CD4-positive, alpha-beta memory T cell (primary cell): ENCODE measurements at regions not wholly inside any gene's neighbourhood (a gene's known extent, or its start where the extent isn't known, plus 50 kb on each side); places are given as distances from the start of the nearest gene placed in this dataset.

Source experiments
- CTCF ChIA-PET: fragments of 350-600 bp; sonication (Branson Sonifier 250); formaldehyde crosslinking; loops from one replicate; lab custom pipeline; 2021; ENCODE audit warnings: inconsistent platforms; ENCODE audit not compliant: partially characterized antibody; lab: Charles Lee
- POLR2A ChIA-PET: fragments of 350-600 bp; sonication (Branson Sonifier 250); formaldehyde crosslinking; loops from one replicate; lab custom pipeline; 2021; ENCODE audit not compliant: partially characterized antibody; lab: Charles Lee
- DNase-seq, 5 donors: peaks; one replicate each; pipeline versions ENCODE4 v3.0.0 to v3.0.0-alpha.2; 2020 to 2022; ENCODE audit warnings: mixed read lengths in 1 of 5
- H3K27ac ChIP-seq: one replicate; pipeline ENCODE4 v1.7.0; 2013; ENCODE audit warnings: low read depth, low read length
- H3K27me3 ChIP-seq: 2 replicates; pipeline ENCODE4 v1.7.0; 2013; ENCODE audit warnings: mild to moderate bottlenecking, low read length, moderate library complexity; ENCODE audit not compliant: insufficient read depth
- H3K36me3 ChIP-seq: 2 replicates; pipeline ENCODE4 v1.7.0; 2013; ENCODE audit warnings: mild to moderate bottlenecking, low read length, moderate library complexity; ENCODE audit not compliant: insufficient read depth
- H3K4me1 ChIP-seq: 2 replicates; pipeline ENCODE4 v1.7.0; 2013; ENCODE audit warnings: mild to moderate bottlenecking, low read length, moderate library complexity; ENCODE audit not compliant: insufficient read depth
- H3K4me3 ChIP-seq, 2 donors: one replicate each; pipeline ENCODE4 v1.7.0; 2013; ENCODE audit warnings: low read length in 2 of 2, mild to moderate bottlenecking in 1 of 2
- H3K9me3 ChIP-seq, 2 donors: one replicate each; pipeline ENCODE4 v1.7.0; 2013; ENCODE audit warnings: low read length in 2 of 2, control low read depth in 1 of 2; ENCODE audit not compliant: control insufficient read depth in 1 of 2
- H3K27ac Mint-ChIP-seq, 7 donors: one replicate each; pipeline ENCODE4 v1.8.0; 2020 to 2021; ENCODE audit warnings: mixed read lengths in 7 of 7, mild to moderate bottlenecking in 6 of 7, inconsistent platforms in 3 of 7, moderate library complexity in 3 of 7
- H3K27me3 Mint-ChIP-seq, 2 donors: one replicate each; pipeline ENCODE4 v1.8.0; 2020 to 2021; ENCODE audit warnings: mixed read lengths in 2 of 2
- H3K36me3 Mint-ChIP-seq, 2 donors: one replicate each; pipeline ENCODE4 v1.8.0; 2020 to 2021; ENCODE audit warnings: mixed read lengths in 2 of 2, inconsistent platforms in 1 of 2, mild to moderate bottlenecking in 1 of 2
- H3K4me1 Mint-ChIP-seq, 4 donors: one replicate each; pipeline ENCODE4 v1.8.0; 2020 to 2021; ENCODE audit warnings: mixed read lengths in 4 of 4, mild to moderate bottlenecking in 1 of 4
- H3K4me3 Mint-ChIP-seq, 8 donors: one replicate each; pipeline ENCODE4 v1.8.0; 2020 to 2021; ENCODE audit warnings: mixed read lengths in 8 of 8, mild to moderate bottlenecking in 7 of 8, moderate library complexity in 6 of 8, inconsistent platforms in 3 of 8
- H3K9me3 Mint-ChIP-seq, 8 donors: one replicate each; pipeline ENCODE4 v1.8.0; 2020 to 2021; ENCODE audit warnings: mixed read lengths in 8 of 8, mild to moderate bottlenecking in 5 of 8, inconsistent platforms in 3 of 8, moderate library complexity in 1 of 8
- intact Hi-C: fragments of 100-400 bp; cut with micrococcal nuclease; formaldehyde crosslinking; loops from one replicate; pipeline ENCODE4 v1.15.1; 2023

DNA sequence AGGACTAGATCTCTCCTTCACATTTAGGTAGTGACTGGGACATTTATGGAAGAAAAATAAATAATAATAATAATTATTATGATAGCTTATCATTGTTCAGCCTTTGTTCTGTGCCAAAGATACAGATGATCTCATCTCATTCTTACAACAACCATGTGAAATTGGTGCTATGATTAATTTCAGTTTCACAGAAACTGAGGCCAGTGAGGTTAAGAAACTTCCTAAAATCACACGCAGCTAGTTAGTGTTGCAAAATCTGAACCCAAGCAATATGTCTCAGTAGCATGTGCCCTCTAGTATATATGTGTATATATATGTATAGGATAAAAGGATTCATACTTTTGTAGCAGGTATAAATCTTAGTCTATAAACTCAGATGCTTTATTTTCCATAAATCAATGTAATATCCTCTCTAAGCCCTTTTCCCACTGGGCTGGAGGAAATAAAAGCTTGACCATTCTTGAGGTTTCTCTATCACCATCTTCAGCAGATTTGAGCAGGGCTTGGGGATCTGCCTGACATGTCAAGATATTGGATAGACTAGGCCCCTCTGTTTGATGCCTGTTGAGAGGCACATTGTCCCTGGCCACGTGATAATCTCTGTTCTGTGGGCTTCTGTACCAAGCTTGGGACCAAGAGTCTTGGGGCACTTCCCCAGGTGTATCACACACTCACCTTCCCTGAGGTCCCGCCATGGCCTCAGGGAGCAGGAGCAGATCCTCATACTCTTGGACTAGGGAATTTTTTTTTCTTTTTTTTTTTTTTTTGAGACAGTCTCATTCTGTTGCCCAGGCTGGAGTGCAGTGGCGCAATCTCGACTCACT, 172.6 kb upstream of the NRP1 start:
- Mint-ChIP-seq H3K36me3 (no peaks in the 10 kb centered on the region), H3K9me3 (peaks cover 0 to 2% (median 0%) of the 10 kb centered on the region in 8 donors), H3K4me1 (peaks cover 0 to 8% (median 3%) of the 10 kb centered on the region in 4 donors), H3K27me3 (peaks cover 9 to 12% of the 10 kb centered on the region in 2 donors), H3K27ac (no peak overlapping the region), H3K4me3 (no peak overlapping the region)
- Histone ChIP-seq H3K36me3 (no peaks in the 10 kb centered on the region), H3K9me3 (no peaks in the 10 kb centered on the region), H3K27ac (no peak overlapping the region), H3K4me1 (no peaks in the 10 kb centered on the region), H3K4me3 (no peak overlapping the region), H3K27me3 (no peaks in the 10 kb centered on the region)
- no peak for DNase-seq
- intact Hi-C loops: no loop called here
- ChIA-PET CTCF (no interaction called here), POLR2A (no interaction called here)

DNA sequence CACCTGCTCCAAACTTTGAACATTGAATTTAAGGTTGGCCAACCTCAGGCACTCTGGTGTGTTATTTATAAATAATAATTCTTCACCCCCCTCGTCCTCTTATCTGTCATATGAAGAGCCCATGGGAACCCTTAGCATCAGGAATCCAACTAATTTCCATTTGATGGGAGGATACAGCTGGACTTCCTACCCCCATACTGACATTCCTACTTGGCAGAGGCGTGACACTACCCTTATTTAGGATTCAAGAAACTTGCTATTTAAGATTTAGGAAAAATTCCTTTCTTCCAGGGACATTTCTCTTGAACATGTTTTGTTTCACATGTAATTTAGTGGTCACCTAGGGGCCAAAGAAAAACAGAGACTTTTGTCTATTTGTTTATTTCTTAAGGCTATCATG, 171.9 kb upstream of the NRP1 start:
- Histone ChIP-seq H3K4me1 (no peaks in the 10 kb centered on the region), H3K27ac (no peak overlapping the region), H3K27me3 (no peaks in the 10 kb centered on the region), H3K4me3 (no peak overlapping the region), H3K9me3 (no peaks in the 10 kb centered on the region), H3K36me3 (no peaks in the 10 kb centered on the region)
- Mint-ChIP-seq H3K4me1 (peaks cover 0 to 8% (median 3%) of the 10 kb centered on the region in 4 donors), H3K36me3 (no peaks in the 10 kb centered on the region), H3K27me3 (peaks cover 9 to 12% of the 10 kb centered on the region in 2 donors), H3K4me3 (no peak overlapping the region), H3K27ac (no peak overlapping the region), H3K9me3 (peaks cover 0 to 2% (median 0%) of the 10 kb centered on the region in 8 donors)
- intact Hi-C loops: no loop called here
- CTCF ChIA-PET: no interaction called here
- POLR2A ChIA-PET: no interaction called here
- DNase-seq: no peak

GRCh38 chr10:33501161-33501560, 166.7 kb upstream of the NRP1 start:
- CTCF ChIA-PET: no interaction called here
- no peaks in the 10 kb centered on the region for H3K4me1 ChIP-seq
- Mint-ChIP-seq H3K4me1 (peaks cover 0 to 2% (median 0%) of the 10 kb centered on the region in 4 donors), H3K36me3 (no peaks in the 10 kb centered on the region), H3K27me3 (peaks cover 4 to 6% of the 10 kb centered on the region in 2 donors), H3K27ac (no peak overlapping the region), H3K9me3 (peaks cover 0 to 2% (median 0%) of the 10 kb centered on the region in 8 donors), H3K4me3 (no peak overlapping the region)
- H3K9me3 ChIP-seq: no peaks in the 10 kb centered on the region
- no peak for DNase-seq
- no peak overlapping the region for H3K4me3 ChIP-seq
- POLR2A ChIA-PET: no interaction called here
- H3K27me3 ChIP-seq: no peaks in the 10 kb centered on the region
- intact Hi-C loops: no loop called here
- H3K27ac ChIP-seq: no peak overlapping the region
- H3K36me3 ChIP-seq: no peaks in the 10 kb centered on the region

DNA sequence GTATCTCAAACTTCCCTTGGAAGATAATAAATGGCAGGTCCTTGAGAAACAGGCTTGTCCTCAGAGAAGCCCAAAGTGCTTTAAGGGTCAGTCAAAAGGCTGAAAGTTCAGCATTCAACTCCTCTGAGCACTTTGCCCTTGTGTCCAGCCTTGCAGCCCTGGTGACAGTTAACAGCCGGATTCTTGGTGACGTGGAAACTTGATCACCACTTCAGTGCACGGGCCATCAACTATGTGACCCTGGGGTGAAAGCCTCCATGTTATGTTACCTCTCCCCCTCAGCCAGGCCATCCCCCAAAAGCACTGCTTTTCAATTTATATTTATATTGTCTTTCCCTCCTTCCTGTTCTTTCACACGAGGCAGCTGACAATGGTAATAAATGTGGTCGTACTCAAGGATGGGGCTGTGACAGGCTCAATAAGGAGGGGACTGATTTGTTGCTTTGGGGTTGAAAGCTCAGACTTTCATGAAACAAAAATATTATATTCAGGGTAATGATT, 164.0 kb upstream of the NRP1 start:
- Mint-ChIP-seq H3K4me1 (peaks cover 0 to 2% (median 0%) of the 10 kb centered on the region in 4 donors), H3K9me3 (peaks cover 0 to 2% (median 0%) of the 10 kb centered on the region in 8 donors), H3K36me3 (no peaks in the 10 kb centered on the region), H3K27ac (no peak overlapping the region), H3K27me3 (peaks cover 2 to 3% of the 10 kb centered on the region in 2 donors), H3K4me3 (no peak overlapping the region)
- Histone ChIP-seq H3K4me1 (no peaks in the 10 kb centered on the region), H3K9me3 (no peaks in the 10 kb centered on the region), H3K4me3 (no peak overlapping the region), H3K36me3 (no peaks in the 10 kb centered on the region), H3K27ac (no peak overlapping the region), H3K27me3 (no peaks in the 10 kb centered on the region)
- ChIA-PET CTCF (no interaction called here), POLR2A (no interaction called here)
- intact Hi-C loops: no loop called here
- DNase-seq: no peak

- no peaks in the 10 kb centered on the region for H3K9me3 ChIP-seq
- Mint-ChIP-seq H3K36me3 (no peaks in the 10 kb centered on the region), H3K27me3 (peaks cover 2 to 3% of the 10 kb centered on the region in 2 donors), H3K9me3 (peaks cover 0 to 2% (median 0%) of the 10 kb centered on the region in 8 donors), H3K4me3 (no peak overlapping the region), H3K27ac (no peak overlapping the region), H3K4me1 (peaks cover 0 to 2% (median 0%) of the 10 kb centered on the region in 4 donors)
- ChIA-PET POLR2A (no interaction called here), CTCF (no interaction called here)
- no peak overlapping the region for H3K4me3 ChIP-seq
- DNase-seq: no peak
- intact Hi-C loops: no loop called here
- H3K36me3 ChIP-seq: no peaks in the 10 kb centered on the region
- H3K27me3 ChIP-seq: no peaks in the 10 kb centered on the region
- no peaks in the 10 kb centered on the region for H3K4me1 ChIP-seq
- H3K27ac ChIP-seq: no peak overlapping the region
These were observed 162.9 kb upstream of the NRP1 start for GRCh38 chr10:33497338-33497737.

DNA sequence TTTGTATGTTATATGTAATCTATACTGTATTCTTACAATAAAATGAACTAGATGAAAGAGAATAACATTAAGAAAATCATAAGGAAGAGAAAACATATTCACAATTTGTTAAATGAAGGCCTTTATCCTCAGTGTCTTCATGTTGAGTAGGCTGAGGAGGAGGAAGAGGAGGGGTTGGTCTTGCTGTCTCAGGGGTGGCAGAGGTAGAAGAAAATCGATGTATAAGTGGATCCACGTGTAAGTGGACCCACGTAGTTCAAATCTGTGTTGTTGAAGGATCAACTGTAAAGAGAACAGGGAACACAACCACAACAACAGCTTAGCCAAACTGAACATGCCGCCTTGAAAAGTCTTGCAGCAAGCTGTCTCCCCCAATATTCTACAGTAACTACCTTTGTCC, 161.6 kb upstream of the NRP1 start:
- Mint-ChIP-seq H3K27ac (no peak overlapping the region), H3K4me3 (no peak overlapping the region), H3K4me1 (peaks cover 0 to 2% (median 0%) of the 10 kb centered on the region in 4 donors), H3K9me3 (peaks cover 0 to 5% (median 0%) of the 10 kb centered on the region in 8 donors), H3K27me3 (peaks cover 2 to 3% of the 10 kb centered on the region in 2 donors), H3K36me3 (no peaks in the 10 kb centered on the region)
- Histone ChIP-seq H3K4me1 (no peaks in the 10 kb centered on the region), H3K27me3 (no peaks in the 10 kb centered on the region), H3K4me3 (no peak overlapping the region), H3K9me3 (no peaks in the 10 kb centered on the region), H3K27ac (no peak overlapping the region), H3K36me3 (no peaks in the 10 kb centered on the region)
- CTCF ChIA-PET: no interaction called here
- intact Hi-C loops: no loop called here
- POLR2A ChIA-PET: no interaction called here
- no peak for DNase-seq

DNA sequence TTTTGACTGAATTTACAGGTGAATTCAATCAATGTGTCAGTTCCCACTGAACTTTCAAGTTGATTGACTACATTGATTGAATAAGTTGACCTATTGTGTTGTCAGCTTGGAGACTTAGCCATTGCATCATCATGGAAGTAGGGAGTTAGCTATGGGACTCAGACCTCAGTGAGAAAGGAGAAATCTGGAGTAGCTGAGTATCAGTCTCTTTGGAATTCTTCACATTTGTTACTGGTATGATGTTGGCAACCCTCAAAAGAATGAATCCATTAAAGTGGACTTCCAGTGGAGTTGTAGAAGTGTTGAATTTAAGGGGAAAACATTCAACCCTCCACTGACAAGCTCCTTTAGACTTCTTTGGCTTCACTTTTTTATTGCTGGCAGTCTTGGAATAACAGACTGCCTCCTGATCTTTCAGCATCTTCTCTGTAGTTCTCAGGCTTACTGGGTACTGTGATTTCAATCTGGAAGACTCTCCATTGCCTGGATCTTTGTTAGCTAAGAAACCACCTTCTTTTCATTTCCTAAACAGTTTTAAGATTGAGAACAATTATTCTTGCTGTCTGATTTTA, 160.3 kb upstream of the NRP1 start:
- Histone ChIP-seq H3K4me1 (no peaks in the 10 kb centered on the region), H3K4me3 (no peak overlapping the region), H3K27ac (no peak overlapping the region), H3K27me3 (no peaks in the 10 kb centered on the region), H3K36me3 (no peaks in the 10 kb centered on the region), H3K9me3 (no peaks in the 10 kb centered on the region)
- peaks cover 0 to 5% (median 0%) of the 10 kb centered on the region in 8 donors for H3K9me3 Mint-ChIP-seq
- peaks cover 0 to 2% (median 0%) of the 10 kb centered on the region in 4 donors for H3K4me1 Mint-ChIP-seq
- H3K36me3 Mint-ChIP-seq: no peaks in the 10 kb centered on the region
- H3K27me3 Mint-ChIP-seq: peaks cover 0 to 2% of the 10 kb centered on the region in 2 donors
- intact Hi-C loops: no loop called here
- POLR2A ChIA-PET: no interaction called here
- no peak for DNase-seq
- H3K27ac Mint-ChIP-seq: no peak overlapping the region
- CTCF ChIA-PET: no interaction called here
- H3K4me3 Mint-ChIP-seq: no peak overlapping the region
